ENCODE measurements at regions not wholly inside any gene's neighbourhood (a gene's known extent, or its start where the extent isn't known, plus 50 kb on each side); places are given as distances from the start of the nearest gene placed in this dataset.

GRCh38 chr15:46768287-46768686 lies 949.0 kb upstream of the SEMA6D start:
- TF ChIP-seq CTCF (IDR thresholded peaks at IDR 0.05; ENCODE audit: low read depth, low read length) = no peak
- TF ChIP-seq POLR2A (IDR thresholded peaks at IDR 0.05; ENCODE audit: extremely low read depth, insufficient read length) = no peak
- TF ChIP-seq MYC (IDR thresholded peaks at IDR 0.05; ENCODE audit: low read depth, low read length) = no peak
- no peak for TF ChIP-seq MAX (IDR thresholded peaks at IDR 0.05; ENCODE audit: low read depth, low read length)
- H3K4me3 ChIP-seq (ENCODE audit: low read depth, low read length) = no peak overlapping the region
- no peak for DNase-seq (ENCODE audit: low read depth)

- TF ChIP-seq CTCF (IDR thresholded peaks at IDR 0.05; ENCODE audit: low read depth, low read length) (no peak), MYC (IDR thresholded peaks at IDR 0.05; ENCODE audit: low read depth, low read length) (no peak), POLR2A (IDR thresholded peaks at IDR 0.05; ENCODE audit: extremely low read depth, insufficient read length) (no peak), MAX (IDR thresholded peaks at IDR 0.05; ENCODE audit: low read depth, low read length) (no peak)
- no peak for DNase-seq (ENCODE audit: low read depth)
- H3K4me3 ChIP-seq (ENCODE audit: low read depth, low read length) = no peak overlapping the region
Measured at GRCh38 chr15:46773016-46773415, 944.3 kb upstream of the SEMA6D start.

- no peak overlapping the region for H3K4me3 ChIP-seq (ENCODE audit: low read depth, low read length)
- no peak for TF ChIP-seq CTCF (IDR thresholded peaks at IDR 0.05; ENCODE audit: low read depth, low read length)
- TF ChIP-seq POLR2A (IDR thresholded peaks at IDR 0.05; ENCODE audit: extremely low read depth, insufficient read length) = no peak
- no peak for TF ChIP-seq MAX (IDR thresholded peaks at IDR 0.05; ENCODE audit: low read depth, low read length)
- no peak for TF ChIP-seq MYC (IDR thresholded peaks at IDR 0.05; ENCODE audit: low read depth, low read length)
- no peak for DNase-seq (ENCODE audit: low read depth)
Measured at GRCh38 chr15:46778876-46779275, 938.4 kb upstream of the SEMA6D start.

- DNase-seq (ENCODE audit: low read depth) = no peak
- TF ChIP-seq MAX (IDR thresholded peaks at IDR 0.05; ENCODE audit: low read depth, low read length) (no peak), MYC (IDR thresholded peaks at IDR 0.05; ENCODE audit: low read depth, low read length) (no peak), CTCF (IDR thresholded peaks at IDR 0.05; ENCODE audit: low read depth, low read length) (no peak), POLR2A (IDR thresholded peaks at IDR 0.05; ENCODE audit: extremely low read depth, insufficient read length) (no peak)
- no peak overlapping the region for H3K4me3 ChIP-seq (ENCODE audit: low read depth, low read length)
Measured at GRCh38 chr15:46786590-46787285, 930.6 kb upstream of the SEMA6D start.

- no peak for DNase-seq (ENCODE audit: low read depth)
- no peak overlapping the region for H3K4me3 ChIP-seq (ENCODE audit: low read depth, low read length)
- TF ChIP-seq POLR2A (IDR thresholded peaks at IDR 0.05; ENCODE audit: extremely low read depth, insufficient read length) (no peak), CTCF (IDR thresholded peaks at IDR 0.05; ENCODE audit: low read depth, low read length) (no peak), MAX (IDR thresholded peaks at IDR 0.05; ENCODE audit: low read depth, low read length) (no peak), MYC (IDR thresholded peaks at IDR 0.05; ENCODE audit: low read depth, low read length) (no peak)
Measured at GRCh38 chr15:46795685-46796084, 921.6 kb upstream of the SEMA6D start.
